T-helper 1 cell (primary cell): ENCODE measurements at regions not wholly inside any gene's neighbourhood (a gene's known extent, or its start where the extent isn't known, plus 50 kb on each side); places are given as distances from the start of the nearest gene placed in this dataset.

Experiments used
- DNase-seq, 5 donors: peaks; one replicate each; pipeline ENCODE4 v3.0.0-alpha.2; 2012 to 2020

- no peak for DNase-seq
Observed at GRCh38 chr16:48487287-48487686, 102.1 kb upstream of the SIAH1 start.

- no peak for DNase-seq
Observed at GRCh38 chr16:48481772-48482171, 96.6 kb upstream of the SIAH1 start.

- DNase-seq: no peak
Observed at GRCh38 chr16:48481211-48481610, 96.0 kb upstream of the SIAH1 start.

- DNase-seq: peak in 1 of 5 donors; percentile 13
Observed at GRCh38 chr16:48479955-48480354, 94.7 kb upstream of the SIAH1 start.

GRCh38 chr16:48479329-48479728 is 94.1 kb upstream of the SIAH1 start:
- DNase-seq: no peak

GRCh38 chr16:48478393-48478792 is 93.2 kb upstream of the SIAH1 start:
- no peak for DNase-seq

GRCh38 chr16:48471435-48471834 is 86.2 kb upstream of the SIAH1 start:
- DNase-seq: no peak

- DNase-seq: no peak
Observed at GRCh38 chr16:48462106-48462740, 77.0 kb upstream of the SIAH1 start.

GRCh38 chr16:48459167-48459566 is 74.0 kb upstream of the SIAH1 start:
- no peak for DNase-seq

GRCh38 chr16:48454051-48454450 is 68.8 kb upstream of the SIAH1 start:
- no peak for DNase-seq

- DNase-seq: no peak
Observed at GRCh38 chr16:48452991-48453760, 68.0 kb upstream of the SIAH1 start.

- DNase-seq: no peak
Observed at GRCh38 chr16:48451323-48451722, 66.1 kb upstream of the SIAH1 start.

GRCh38 chr16:48450367-48450766 is 65.2 kb upstream of the SIAH1 start:
- DNase-seq: no peak

GRCh38 chr16:48448841-48449481 is 63.7 kb upstream of the SIAH1 start:
- no peak for DNase-seq

GRCh38 chr16:48447940-48448536 is 62.8 kb upstream of the SIAH1 start:
- DNase-seq: no peak

- no peak for DNase-seq
Observed at GRCh38 chr16:48447428-48447827, 62.2 kb upstream of the SIAH1 start.

GRCh38 chr16:48446534-48446920 is 61.3 kb upstream of the SIAH1 start:
- no peak for DNase-seq

GRCh38 chr16:48445782-48446533 is 60.7 kb upstream of the SIAH1 start:
- DNase-seq: no peak

- DNase-seq: no peak
Observed at GRCh38 chr16:48444574-48444973, 59.4 kb upstream of the SIAH1 start.

- no peak for DNase-seq
Observed at GRCh38 chr16:48442379-48442778, 57.2 kb upstream of the SIAH1 start.

GRCh38 chr16:48441863-48442279 is 56.7 kb upstream of the SIAH1 start:
- DNase-seq: no peak

- no peak for DNase-seq
Observed at GRCh38 chr16:48441106-48441505, 55.9 kb upstream of the SIAH1 start.

GRCh38 chr16:48438414-48438813 is 53.2 kb upstream of the SIAH1 start:
- DNase-seq: no peak
